Mammary epithelial cell (primary cell): ENCODE measurements at regions not wholly inside any gene's neighbourhood (a gene's known extent, or its start where the extent isn't known, plus 50 kb on each side); places are given as distances from the start of the nearest gene placed in this dataset.

Experiments
- EZH2 ChIP-seq: IDR thresholded peaks from 2 replicates; pipeline ENCODE4 v1.6.1; 2012; ENCODE audit warnings: low read length, inconsistent platforms, borderline replicate concordance
- TF ChIP-seq, protein P1 (sequence below), 2 donors: IDR thresholded peaks in 1 of 2; conservative IDR thresholded peaks in 1 of 2; 2 replicates each; pipeline ENCODE4 v1.5.1; 2011 to 2012; ENCODE audit warnings: inconsistent platforms in 2 of 2, low read length in 2 of 2, mild to moderate bottlenecking in 2 of 2, control low read depth in 1 of 2, low read depth in 1 of 2; ENCODE audit not compliant: insufficient read depth in 1 of 2; ENCODE audit errors: extremely low read depth in 1 of 2

DNA sequence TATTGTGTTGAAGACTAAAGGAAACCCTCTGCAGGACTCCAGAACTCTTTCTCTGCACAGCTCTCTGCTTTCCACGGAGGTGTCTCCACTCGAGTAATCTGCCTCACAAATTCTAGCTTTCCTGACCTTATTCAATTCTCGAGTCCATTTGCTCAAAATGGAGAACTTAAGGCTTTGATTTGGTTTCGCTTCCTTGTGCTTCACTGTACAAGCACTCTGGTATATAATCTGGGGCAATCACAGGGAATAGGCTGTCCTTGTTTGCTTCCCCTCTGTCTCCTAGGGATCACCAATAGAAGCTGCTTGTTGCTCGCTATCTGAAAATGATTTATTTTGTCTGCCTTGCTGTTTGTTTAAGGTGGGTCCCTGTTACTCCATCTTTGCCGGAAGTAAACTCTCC, 129.1 kb upstream of the DOCK10 start:
- no peak for TF ChIP-seq EZH2
- TF ChIP-seq, protein P1, sequence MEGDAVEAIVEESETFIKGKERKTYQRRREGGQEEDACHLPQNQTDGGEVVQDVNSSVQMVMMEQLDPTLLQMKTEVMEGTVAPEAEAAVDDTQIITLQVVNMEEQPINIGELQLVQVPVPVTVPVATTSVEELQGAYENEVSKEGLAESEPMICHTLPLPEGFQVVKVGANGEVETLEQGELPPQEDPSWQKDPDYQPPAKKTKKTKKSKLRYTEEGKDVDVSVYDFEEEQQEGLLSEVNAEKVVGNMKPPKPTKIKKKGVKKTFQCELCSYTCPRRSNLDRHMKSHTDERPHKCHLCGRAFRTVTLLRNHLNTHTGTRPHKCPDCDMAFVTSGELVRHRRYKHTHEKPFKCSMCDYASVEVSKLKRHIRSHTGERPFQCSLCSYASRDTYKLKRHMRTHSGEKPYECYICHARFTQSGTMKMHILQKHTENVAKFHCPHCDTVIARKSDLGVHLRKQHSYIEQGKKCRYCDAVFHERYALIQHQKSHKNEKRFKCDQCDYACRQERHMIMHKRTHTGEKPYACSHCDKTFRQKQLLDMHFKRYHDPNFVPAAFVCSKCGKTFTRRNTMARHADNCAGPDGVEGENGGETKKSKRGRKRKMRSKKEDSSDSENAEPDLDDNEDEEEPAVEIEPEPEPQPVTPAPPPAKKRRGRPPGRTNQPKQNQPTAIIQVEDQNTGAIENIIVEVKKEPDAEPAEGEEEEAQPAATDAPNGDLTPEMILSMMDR (conservative IDR thresholded peaks at IDR 0.05 in 1 of 2, IDR thresholded peaks at IDR 0.05 in 1 of 2; ENCODE audit: extremely low read depth in 1 of 2, insufficient read depth in 1 of 2, low read depth in 1 of 2, low read length in 2 of 2): no peak
